Ectodermal cell (in vitro differentiated cells): ENCODE measurements at regions not wholly inside any gene's neighbourhood (a gene's known extent, or its start where the extent isn't known, plus 50 kb on each side); places are given as distances from the start of the nearest gene placed in this dataset.

Experiments used
- H3K27ac ChIP-seq: 2 replicates; pipeline ENCODE4 v1.7.0; 2013; ENCODE audit warnings: mild to moderate bottlenecking, low read depth, low read length; ENCODE audit not compliant: insufficient read depth, poor library complexity, severe bottlenecking
- H3K27me3 ChIP-seq: 2 replicates; pipeline ENCODE4 v1.7.0; 2013; ENCODE audit warnings: mild to moderate bottlenecking, low read length; ENCODE audit not compliant: insufficient read depth, control insufficient read depth, poor library complexity, severe bottlenecking
- H3K36me3 ChIP-seq: one replicate; pipeline ENCODE4 v1.7.0; 2013; ENCODE audit warnings: low read length; ENCODE audit not compliant: control insufficient read depth, insufficient read depth
- H3K4me1 ChIP-seq: one replicate; pipeline ENCODE4 v1.7.0; 2013; ENCODE audit warnings: low read length; ENCODE audit not compliant: control insufficient read depth, insufficient read depth
- H3K4me3 ChIP-seq: 2 replicates; pipeline ENCODE4 v1.7.0; 2013; ENCODE audit warnings: low read depth, low read length, control low read depth; ENCODE audit not compliant: insufficient read depth
- H3K9me3 ChIP-seq: 2 replicates; pipeline ENCODE4 v1.7.0; 2013; ENCODE audit warnings: mild to moderate bottlenecking, low read length, moderate library complexity; ENCODE audit not compliant: control insufficient read depth
- WGBS, 2 experiments: methylation state at CpG; one replicate each; pipeline ENCODE4 v1.1.7; 2013; ENCODE audit warnings: missing lambda C conversion rate in 2 of 2; 5-methylcytosine and 5-hydroxymethylcytosine counted together

GRCh38 chr2:207418419-207418818 lies 111.3 kb upstream of the CREB1 start:
- Histone ChIP-seq H3K36me3 (no peaks in the 10 kb centered on the region), H3K4me3 (no peak overlapping the region)
- WGBS, 2 experiments = 74 to 80% methylated on average over 4 of the region's 4 CpGs

GRCh38 chr2:207419331-207419730 lies 110.4 kb upstream of the CREB1 start:
- H3K27me3 ChIP-seq = no peaks in the 10 kb centered on the region
- H3K36me3 ChIP-seq = no peaks in the 10 kb centered on the region
- H3K9me3 ChIP-seq = no peaks in the 10 kb centered on the region
- H3K4me3 ChIP-seq = no peak overlapping the region
- no peak overlapping the region for H3K27ac ChIP-seq
- 97% methylated on average over 4 of the region's 4 CpGs for WGBS, 2 experiments
- no peaks in the 10 kb centered on the region for H3K4me1 ChIP-seq

More at GRCh38 chr2:207418419-207418818, 111.3 kb upstream of the CREB1 start:
- Histone ChIP-seq H3K9me3 (no peaks in the 10 kb centered on the region), H3K4me1 (no peaks in the 10 kb centered on the region), H3K27me3 (no peaks in the 10 kb centered on the region), H3K27ac (no peak overlapping the region)

- Histone ChIP-seq H3K27ac (no peak overlapping the region), H3K9me3 (no peaks in the 10 kb centered on the region), H3K4me3 (no peak overlapping the region), H3K4me1 (no peaks in the 10 kb centered on the region), H3K36me3 (no peaks in the 10 kb centered on the region), H3K27me3 (no peaks in the 10 kb centered on the region)
- 92% methylated on average over 12 of the region's 12 CpGs for WGBS, 2 experiments
Observed at GRCh38 chr2:207421671-207422070, 108.1 kb upstream of the CREB1 start.

- 86 to 100% methylated on average over 3 of the region's 3 CpGs for whole genome bisulfite sequencing, 2 experiments
- Histone ChIP-seq H3K4me1 (no peaks in the 10 kb centered on the region), H3K4me3 (no peak overlapping the region), H3K27me3 (no peaks in the 10 kb centered on the region), H3K9me3 (no peaks in the 10 kb centered on the region), H3K27ac (no peak overlapping the region), H3K36me3 (no peaks in the 10 kb centered on the region)
Observed at GRCh38 chr2:207422380-207422779, 107.4 kb upstream of the CREB1 start.

- H3K4me3 ChIP-seq = no peak overlapping the region
- WGBS, 2 experiments = 90% methylated on average over 3 of the region's 3 CpGs
- H3K27ac ChIP-seq = no peak overlapping the region
- no peaks in the 10 kb centered on the region for H3K4me1 ChIP-seq
- no peaks in the 10 kb centered on the region for H3K9me3 ChIP-seq
- no peaks in the 10 kb centered on the region for H3K36me3 ChIP-seq
- no peaks in the 10 kb centered on the region for H3K27me3 ChIP-seq
Observed at GRCh38 chr2:207423886-207424285, 105.9 kb upstream of the CREB1 start.

- Histone ChIP-seq H3K27ac (no peak overlapping the region), H3K4me3 (no peak overlapping the region), H3K36me3 (no peaks in the 10 kb centered on the region), H3K27me3 (no peaks in the 10 kb centered on the region), H3K4me1 (no peaks in the 10 kb centered on the region), H3K9me3 (no peaks in the 10 kb centered on the region)
- WGBS, 2 experiments = 75 to 89% methylated on average over 1 to 2 of the region's 2 CpGs
Observed at GRCh38 chr2:207427986-207428385, 101.8 kb upstream of the CREB1 start.

- Histone ChIP-seq H3K36me3 (no peaks in the 10 kb centered on the region), H3K27ac (no peak overlapping the region), H3K27me3 (no peaks in the 10 kb centered on the region), H3K4me1 (no peaks in the 10 kb centered on the region), H3K9me3 (no peaks in the 10 kb centered on the region), H3K4me3 (no peak overlapping the region)
- WGBS, 2 experiments = 100% methylated on average over 1 of the region's 1 CpG; no CpG with 5 or more reads in 1 of the 2 experiments
Observed at GRCh38 chr2:207428573-207428972, 101.2 kb upstream of the CREB1 start.

GRCh38 chr2:207432453-207432852 lies 97.3 kb upstream of the CREB1 start:
- WGBS, 2 experiments = 91 to 97% methylated on average over 3 of the region's 3 CpGs
- Histone ChIP-seq H3K36me3 (no peaks in the 10 kb centered on the region), H3K27me3 (no peaks in the 10 kb centered on the region), H3K4me1 (no peaks in the 10 kb centered on the region), H3K27ac (no peak overlapping the region), H3K4me3 (no peak overlapping the region), H3K9me3 (no peaks in the 10 kb centered on the region)

GRCh38 chr2:207434306-207434705 lies 95.5 kb upstream of the CREB1 start:
- WGBS, 2 experiments = 86 to 93% methylated on average over 1 of the region's 1 CpG
- Histone ChIP-seq H3K36me3 (no peaks in the 10 kb centered on the region), H3K4me3 (no peak overlapping the region), H3K27ac (no peak overlapping the region), H3K9me3 (no peaks in the 10 kb centered on the region), H3K4me1 (no peaks in the 10 kb centered on the region), H3K27me3 (no peaks in the 10 kb centered on the region)

GRCh38 chr2:207434899-207435465 lies 94.8 kb upstream of the CREB1 start:
- 94 to 97% methylated on average over 4 of the region's 4 CpGs for WGBS, 2 experiments
- no peaks in the 10 kb centered on the region for H3K36me3 ChIP-seq
- H3K27ac ChIP-seq = no peak overlapping the region
- H3K4me3 ChIP-seq = no peak overlapping the region
- H3K27me3 ChIP-seq = no peaks in the 10 kb centered on the region
- H3K4me1 ChIP-seq = no peaks in the 10 kb centered on the region
- no peaks in the 10 kb centered on the region for H3K9me3 ChIP-seq

- WGBS, 2 experiments = 86 to 100% methylated on average over 1 of the region's 1 CpG
- H3K27me3 ChIP-seq = no peaks in the 10 kb centered on the region
- H3K36me3 ChIP-seq = no peaks in the 10 kb centered on the region
- no peaks in the 10 kb centered on the region for H3K4me1 ChIP-seq
- H3K4me3 ChIP-seq = no peak overlapping the region
- no peak overlapping the region for H3K27ac ChIP-seq
- no peaks in the 10 kb centered on the region for H3K9me3 ChIP-seq
Observed at GRCh38 chr2:207437136-207437523, 92.6 kb upstream of the CREB1 start.
